IPS-NIHi7 (cell line): ENCODE measurements at regions not wholly inside any gene's neighbourhood (a gene's known extent, or its start where the extent isn't known, plus 50 kb on each side); places are given as distances from the start of the nearest gene placed in this dataset.

Experiments
- DNase-seq: peaks from one replicate; pipeline ENCODE4 v3.0.0; 2012; ENCODE audit warnings: mixed read lengths; ENCODE audit errors: extremely low spot score

DNA sequence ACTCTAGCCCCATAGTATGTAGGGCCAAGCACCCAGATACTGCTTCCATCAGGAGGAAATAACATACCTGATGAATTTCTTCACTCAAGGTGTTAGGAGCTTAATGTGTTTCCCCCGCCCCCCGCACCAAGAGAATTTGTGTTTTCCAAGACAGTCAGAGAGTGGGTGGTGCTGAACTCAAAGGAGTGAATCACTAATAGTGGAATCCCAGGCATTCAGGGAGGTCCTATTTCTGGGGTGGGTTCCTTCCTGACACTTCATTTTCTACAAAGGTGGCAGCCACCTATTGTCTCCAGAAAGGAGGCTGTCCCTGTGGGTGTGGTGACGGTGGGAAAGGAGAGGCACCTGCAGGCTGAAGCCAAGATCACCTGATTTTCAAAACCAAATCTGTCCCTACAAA is 50.8 kb upstream of the ELF5 start:
- peak; percentile 43 for DNase-seq

DNA sequence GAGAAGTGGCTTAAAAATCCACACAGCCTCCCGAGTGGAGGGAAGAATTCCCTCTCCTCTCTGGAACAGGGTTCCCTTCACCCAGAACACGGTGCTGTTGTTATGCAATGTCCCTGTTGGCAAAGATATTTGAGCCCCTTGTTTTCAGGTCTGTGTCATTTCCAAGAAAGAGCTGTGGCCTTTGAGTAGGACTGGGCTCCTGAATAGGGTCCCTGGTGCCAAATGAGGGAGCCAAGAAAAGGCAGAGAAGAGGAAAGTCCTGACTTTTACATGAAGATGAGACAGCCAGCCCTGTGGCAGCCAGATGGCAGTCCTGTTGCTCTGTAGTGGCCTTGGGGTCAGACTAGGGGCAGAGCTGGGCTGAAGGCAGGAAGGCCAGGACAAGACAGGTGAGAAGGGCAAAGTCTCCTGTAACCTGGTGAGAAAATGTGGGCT is 51.2 kb upstream of the ELF5 start:
- no peak for DNase-seq

DNA sequence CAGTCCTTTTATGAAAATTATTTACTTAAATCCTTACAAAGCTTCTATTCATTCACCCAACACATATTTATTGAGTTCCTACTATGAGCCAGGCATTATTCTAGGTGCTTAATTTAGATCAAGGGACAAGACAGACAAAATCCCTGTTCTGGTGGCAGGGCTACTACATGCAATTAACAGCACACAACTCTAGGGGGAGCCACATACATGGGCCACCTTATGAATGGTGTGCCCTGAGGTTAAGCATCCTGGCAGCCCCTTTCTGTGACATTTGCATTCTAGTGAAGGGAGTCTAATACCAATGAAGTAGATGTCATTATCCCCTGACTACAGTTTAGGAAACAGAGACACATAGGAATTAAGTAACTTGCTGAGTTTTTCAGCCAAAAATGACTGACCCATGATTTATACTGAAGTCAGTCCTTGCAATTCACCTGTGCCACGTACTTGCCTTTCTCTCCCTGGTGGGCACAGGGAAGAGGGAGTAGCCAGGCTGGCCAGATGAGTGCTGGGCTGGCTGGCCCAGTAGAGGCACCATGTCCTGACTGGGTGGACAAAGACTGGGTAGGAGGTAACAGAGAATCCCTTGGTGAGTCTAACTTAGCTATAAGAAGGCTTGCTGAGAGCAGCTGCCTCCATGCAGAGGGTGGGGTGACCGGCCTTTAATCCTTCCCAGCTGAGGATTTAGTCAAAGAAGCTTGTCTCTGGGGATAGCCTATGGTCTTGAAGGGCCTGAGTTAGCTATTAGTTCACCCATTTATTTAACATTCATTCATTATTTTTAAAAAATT is 52.0 kb upstream of the ELF5 start:
- peak; percentile 69 for DNase-seq

DNA sequence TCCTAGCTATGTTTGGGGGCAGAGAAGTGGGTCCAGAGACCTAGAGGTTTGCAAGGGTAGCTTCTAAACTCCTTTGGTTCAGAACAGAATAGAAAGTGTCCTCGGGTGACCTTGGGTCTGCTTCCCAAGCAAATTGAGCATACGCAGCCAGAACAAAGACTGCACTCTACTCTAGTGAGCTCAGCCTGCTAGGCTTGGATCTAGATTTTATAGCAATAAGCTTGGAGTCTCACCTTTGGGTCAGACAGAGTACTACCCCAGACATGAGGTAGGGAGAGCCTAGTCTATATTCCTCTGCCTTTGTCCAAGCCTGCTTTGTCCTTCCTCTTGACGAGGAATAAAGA is 52.6 kb upstream of the ELF5 start:
- no peak for DNase-seq

DNA sequence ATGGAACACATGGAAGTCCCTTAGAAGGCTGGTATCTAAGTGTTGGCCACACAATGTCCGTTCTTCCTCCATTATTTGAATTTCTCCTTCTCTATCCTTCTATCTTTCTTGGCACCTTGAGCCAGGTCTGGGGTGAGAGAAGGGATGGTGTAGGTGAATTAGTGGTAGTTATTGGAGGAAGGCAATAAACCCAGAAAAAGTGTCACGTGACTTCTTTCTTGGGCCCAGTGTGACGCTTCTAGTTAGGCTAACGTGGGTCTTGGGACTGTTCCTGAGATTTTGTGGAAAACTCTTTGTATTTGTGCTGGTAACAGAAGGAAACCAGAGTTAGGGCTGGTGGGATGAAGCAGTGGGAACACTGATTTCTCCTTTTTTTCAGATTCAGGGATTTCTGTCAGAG is 53.1 kb upstream of the ELF5 start:
- DNase-seq, result no peak

DNA sequence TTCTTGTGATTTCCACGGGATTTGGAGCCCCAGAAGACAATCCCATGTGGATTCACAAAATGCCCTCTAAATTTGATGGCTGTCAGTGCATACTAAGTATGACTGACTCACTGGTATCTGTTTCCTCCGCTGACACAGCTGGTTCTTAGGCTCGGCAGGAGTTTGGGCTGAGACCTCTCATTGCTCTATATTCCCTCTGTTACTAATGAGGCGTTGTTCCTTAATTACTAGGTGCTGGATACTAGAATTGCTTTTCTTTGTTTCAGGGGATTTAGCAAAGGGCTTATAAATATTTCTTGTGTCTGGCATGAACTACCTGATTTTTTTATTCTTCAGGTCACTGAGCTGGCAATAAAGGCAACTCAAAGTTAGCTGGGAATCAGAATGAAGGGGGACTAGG is 53.2 kb upstream of the EHF start:
- no peak for DNase-seq

DNA sequence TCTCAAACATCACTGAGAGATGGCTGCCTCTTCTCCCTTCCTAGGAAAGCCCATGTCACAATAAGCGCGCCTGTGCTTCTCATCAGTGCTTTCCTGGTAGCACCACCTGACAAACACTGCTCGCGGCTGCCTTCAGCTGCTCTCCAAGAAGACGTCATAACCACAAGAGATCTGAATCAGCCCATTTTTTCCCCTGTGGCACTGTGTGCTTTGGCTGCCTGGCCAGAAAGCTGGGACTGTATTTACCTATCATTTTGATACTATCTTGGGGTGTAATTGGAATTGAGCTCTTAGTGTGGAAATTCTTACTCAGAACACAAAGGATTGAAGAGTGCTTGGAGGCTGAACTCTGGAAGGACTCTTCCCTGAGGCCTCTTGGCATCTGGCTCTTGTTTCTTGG is 50.3 kb upstream of the EHF start:
- DNase-seq, result no peak
